ENCODE measurements at regions not wholly inside any gene's neighbourhood (a gene's known extent, or its start where the extent isn't known, plus 50 kb on each side); places are given as distances from the start of the nearest gene placed in this dataset.
"Not testable (repeated sequence)": the region's sequence is repeated elsewhere in the genome, so short reads cannot be mapped to it uniquely, and the experiment has no call there.

DNA sequence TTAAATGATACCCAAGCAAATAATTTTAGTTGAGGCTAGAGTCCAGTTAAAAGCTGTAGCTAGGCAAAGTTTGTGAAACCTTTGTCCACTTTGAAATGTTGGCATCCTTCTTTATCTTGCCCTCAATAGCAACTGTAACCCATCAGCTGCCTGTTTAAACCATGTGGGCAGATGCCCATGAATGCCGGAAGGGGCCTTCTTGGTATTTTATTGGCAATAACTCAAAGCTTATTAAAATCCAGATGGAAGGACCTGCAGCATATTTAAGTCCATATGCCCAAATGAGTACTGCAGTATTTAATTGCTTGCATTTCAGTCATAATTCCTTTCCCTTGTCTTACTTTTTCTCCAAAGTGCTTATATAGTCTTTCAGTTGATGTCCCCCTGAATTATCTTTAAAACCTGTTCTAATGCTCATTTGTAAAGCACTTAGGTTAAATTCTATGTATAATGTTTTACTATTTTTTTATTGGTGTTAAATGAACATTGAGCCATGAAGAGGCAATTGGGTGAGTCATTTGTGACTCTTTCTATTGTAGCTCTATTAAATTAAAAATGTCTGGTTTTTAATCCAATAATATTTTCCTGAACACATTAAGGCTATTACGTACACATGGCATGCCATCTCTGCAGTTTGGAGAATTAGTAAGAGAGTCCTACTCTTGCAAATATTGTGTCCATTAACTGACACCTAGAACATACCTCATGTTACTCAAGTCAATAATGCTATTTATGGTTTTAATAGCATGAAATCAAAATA lies 225.3 kb downstream of the KCNJ2 start:
- H3K36me3 Mint-ChIP-seq, result no peaks in the 10 kb centered on the region
- H3K9me3 Mint-ChIP-seq, result peaks cover 0 to 8% (median 5%) of the 10 kb centered on the region in 3 donors
- H3K27ac Mint-ChIP-seq, result no peak overlapping the region
- H3K4me1 Mint-ChIP-seq, result no peaks in the 10 kb centered on the region
- no peaks in the 10 kb centered on the region for H3K27me3 Mint-ChIP-seq
- no peak overlapping the region for H3K4me3 Mint-ChIP-seq

DNA sequence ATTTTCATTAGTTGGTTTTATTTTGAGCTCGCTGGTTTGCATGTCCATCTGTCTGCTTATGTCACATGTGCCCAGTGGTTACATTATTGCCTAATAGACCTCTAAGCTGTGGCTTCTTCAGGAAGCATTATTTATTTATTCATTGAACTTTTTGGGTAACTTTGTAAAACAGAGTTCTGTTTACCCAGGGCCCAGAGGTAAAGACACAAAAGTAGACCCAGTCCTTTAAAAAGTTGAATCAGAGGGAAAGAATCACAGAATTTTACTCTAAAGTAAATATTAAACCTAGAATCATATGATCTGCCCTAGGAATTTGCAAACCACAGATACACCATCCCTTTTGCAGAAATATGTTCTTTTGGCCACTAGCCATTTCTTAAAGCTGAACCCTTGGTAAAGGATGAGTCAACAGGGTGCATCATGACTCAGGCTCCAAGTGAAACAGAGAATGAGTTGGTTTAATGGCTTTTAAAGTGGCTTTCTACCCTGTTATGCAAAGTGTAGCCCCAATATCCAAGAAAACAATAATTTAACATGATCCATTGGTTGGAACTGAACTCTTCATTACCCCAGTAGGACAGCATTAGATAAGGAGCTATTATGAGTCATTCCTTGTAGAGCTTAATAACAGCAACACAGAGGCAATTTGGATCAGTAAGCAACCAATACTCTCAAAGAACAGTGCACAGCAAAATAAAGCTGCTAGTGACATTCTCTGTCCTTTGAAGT lies 236.3 kb downstream of the KCNJ2 start:
- Mint-ChIP-seq H3K4me1 (no peaks in the 10 kb centered on the region), H3K27me3 (no peaks in the 10 kb centered on the region), H3K36me3 (no peaks in the 10 kb centered on the region), H3K27ac (no peak overlapping the region), H3K9me3 (no peaks in the 10 kb centered on the region), H3K4me3 (no peak overlapping the region)

- H3K9me3 Mint-ChIP-seq, result peaks cover 0 to 3% (median 0%) of the 10 kb centered on the region in 3 donors
- no peak overlapping the region for H3K27ac Mint-ChIP-seq
- no peaks in the 10 kb centered on the region for H3K36me3 Mint-ChIP-seq
- H3K27me3 Mint-ChIP-seq, result no peaks in the 10 kb centered on the region
- H3K4me1 Mint-ChIP-seq, result no peaks in the 10 kb centered on the region
- H3K4me3 Mint-ChIP-seq, result no peak overlapping the region
These were observed 238.2 kb downstream of the KCNJ2 start for GRCh38 chr17:70407506-70407905.

DNA sequence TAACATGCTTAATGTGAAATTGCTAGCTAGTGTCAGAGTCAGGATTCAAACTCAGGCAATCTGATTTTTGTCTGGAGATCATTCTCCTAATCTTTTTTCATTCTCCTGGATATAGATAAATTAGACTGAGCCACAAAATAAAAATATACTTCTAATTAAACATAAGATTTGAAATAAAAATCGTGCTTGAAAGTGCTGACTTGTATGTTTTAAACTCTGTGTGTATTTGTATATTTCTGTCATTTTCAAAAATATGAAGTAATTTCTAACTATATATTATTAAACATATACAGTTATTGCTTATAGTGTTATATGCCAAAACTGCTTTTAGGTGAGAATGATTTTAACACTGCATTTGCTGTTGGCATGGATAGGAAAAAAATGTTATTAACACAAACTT lies 239.4 kb downstream of the KCNJ2 start:
- no peaks in the 10 kb centered on the region for H3K4me1 Mint-ChIP-seq
- H3K9me3 Mint-ChIP-seq, result peaks cover 0 to 6% (median 0%) of the 10 kb centered on the region in 3 donors
- H3K4me3 Mint-ChIP-seq, result no peak overlapping the region
- no peak overlapping the region for H3K27ac Mint-ChIP-seq
- no peaks in the 10 kb centered on the region for H3K36me3 Mint-ChIP-seq
- H3K27me3 Mint-ChIP-seq, result no peaks in the 10 kb centered on the region

DNA sequence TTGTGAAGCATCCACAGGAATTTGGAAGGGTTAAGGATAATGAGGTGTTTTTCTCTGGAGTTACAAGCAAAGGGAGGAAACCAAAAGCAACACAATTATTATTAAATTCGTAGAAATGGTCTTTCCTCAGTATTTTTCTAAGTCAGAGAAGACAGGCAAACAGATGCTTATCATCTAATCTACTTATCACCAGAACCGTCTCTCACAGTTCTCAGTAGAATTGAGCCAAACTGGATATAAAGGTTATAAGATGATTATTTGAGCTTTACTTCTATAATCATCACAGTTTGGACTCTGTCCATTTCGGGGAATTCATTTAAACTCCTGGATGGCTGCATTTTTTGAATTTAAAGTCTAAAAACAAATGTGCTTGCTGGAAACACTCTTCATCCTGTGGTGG lies 245.0 kb downstream of the KCNJ2 start:
- H3K36me3 Mint-ChIP-seq, result no peaks in the 10 kb centered on the region
- no peak overlapping the region for H3K27ac Mint-ChIP-seq
- no peak overlapping the region for H3K4me3 Mint-ChIP-seq
- H3K27me3 Mint-ChIP-seq, result no peaks in the 10 kb centered on the region
- H3K9me3 Mint-ChIP-seq, result peaks cover 0 to 8% (median 0%) of the 10 kb centered on the region in 3 donors
- H3K4me1 Mint-ChIP-seq, result no peaks in the 10 kb centered on the region

GRCh38 chr17:70420861-70421445 lies 251.6 kb downstream of the KCNJ2 start:
- H3K4me3 Mint-ChIP-seq, result no peak overlapping the region
- no peaks in the 10 kb centered on the region for H3K27me3 Mint-ChIP-seq
- H3K36me3 Mint-ChIP-seq, result no peaks in the 10 kb centered on the region
- no peak overlapping the region for H3K27ac Mint-ChIP-seq
- no peaks in the 10 kb centered on the region for H3K4me1 Mint-ChIP-seq
- H3K9me3 Mint-ChIP-seq, result peaks cover 0 to 5% (median 2%) of the 10 kb centered on the region in 3 donors

DNA sequence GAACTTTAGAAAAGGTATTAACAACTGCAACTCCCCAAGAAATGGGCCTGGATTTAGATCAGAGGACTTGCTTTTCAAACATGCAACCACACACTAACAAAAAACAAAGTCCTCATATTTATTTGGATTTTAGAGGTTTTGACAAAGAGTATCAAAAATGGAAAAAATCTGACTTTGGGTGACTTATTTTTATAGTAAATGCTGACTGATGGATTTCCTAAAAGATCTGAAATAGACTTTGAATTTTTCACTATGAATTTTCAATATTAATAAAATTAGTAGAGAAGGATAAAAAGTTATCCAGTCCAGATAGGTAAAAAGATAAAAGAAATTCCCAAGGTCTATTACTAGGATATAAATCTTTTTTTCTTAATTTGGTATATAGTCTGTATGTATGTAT lies 253.5 kb downstream of the KCNJ2 start:
- peaks cover 0 to 8% (median under 1%) of the 10 kb centered on the region in 3 donors for H3K9me3 Mint-ChIP-seq
- H3K4me1 Mint-ChIP-seq, result no peaks in the 10 kb centered on the region
- H3K36me3 Mint-ChIP-seq, result no peaks in the 10 kb centered on the region
- no peak overlapping the region for H3K27ac Mint-ChIP-seq
- no peak overlapping the region for H3K4me3 Mint-ChIP-seq
- H3K27me3 Mint-ChIP-seq, result no peaks in the 10 kb centered on the region

DNA sequence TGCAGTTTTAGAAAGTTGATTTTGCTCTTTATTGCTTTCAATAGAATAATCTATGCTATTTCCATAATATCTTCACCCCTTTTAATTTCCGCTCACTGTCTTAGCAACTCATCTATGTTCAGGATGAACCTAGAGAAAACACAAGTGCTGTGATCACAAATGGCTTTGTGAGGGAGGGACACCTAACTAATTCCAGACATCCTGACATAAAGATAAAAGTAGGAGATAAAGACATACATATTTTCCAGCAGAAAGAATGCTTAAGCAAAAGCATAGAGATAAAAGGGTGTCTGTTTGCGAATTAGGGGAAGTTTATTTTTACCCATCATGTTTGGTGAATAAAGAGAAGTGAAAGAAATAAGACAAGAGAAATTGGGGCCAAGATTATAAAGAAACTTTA lies 254.2 kb downstream of the KCNJ2 start:
- Mint-ChIP-seq H3K9me3 (peaks cover 0 to 9% (median 0%) of the 10 kb centered on the region in 3 donors), H3K27me3 (no peaks in the 10 kb centered on the region), H3K4me3 (no peak overlapping the region), H3K27ac (no peak overlapping the region), H3K36me3 (no peaks in the 10 kb centered on the region), H3K4me1 (no peaks in the 10 kb centered on the region)

DNA sequence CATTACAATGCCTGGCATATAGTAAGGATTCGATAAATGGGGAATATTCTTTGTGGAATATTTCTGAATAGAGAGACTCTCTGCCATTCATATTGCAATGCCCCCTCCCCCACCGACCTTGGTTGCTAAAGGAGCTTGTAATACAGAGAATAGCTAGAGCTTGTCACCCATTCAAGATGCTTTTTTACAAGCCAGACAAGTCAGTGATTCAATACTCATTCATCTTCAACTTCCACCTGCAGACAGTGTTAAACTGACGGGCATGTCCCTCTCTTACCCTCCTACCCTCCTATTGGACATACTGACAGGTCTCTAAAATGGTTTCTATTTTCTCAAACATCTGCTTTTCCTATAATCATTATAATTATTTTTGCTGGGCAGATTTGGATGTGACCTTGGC lies 257.4 kb downstream of the KCNJ2 start:
- H3K36me3 Mint-ChIP-seq, result no peaks in the 10 kb centered on the region
- H3K4me1 Mint-ChIP-seq, result no peaks in the 10 kb centered on the region
- H3K9me3 Mint-ChIP-seq, result peaks cover 1 to 4% (median 3%) of the 10 kb centered on the region in 3 donors
- no peak overlapping the region for H3K4me3 Mint-ChIP-seq
- no peaks in the 10 kb centered on the region for H3K27me3 Mint-ChIP-seq
- H3K27ac Mint-ChIP-seq, result no peak overlapping the region

GRCh38 chr17:70434536-70435490 lies 265.5 kb downstream of the KCNJ2 start:
- peaks cover 0 to 7% (median 0%) of the 10 kb centered on the region in 3 donors for H3K9me3 Mint-ChIP-seq

GRCh38 chr17:70437656-70438055 lies 268.3 kb downstream of the KCNJ2 start:
- Mint-ChIP-seq H3K36me3 (no peaks in the 10 kb centered on the region), H3K4me3 (no peak overlapping the region), H3K27me3 (no peaks in the 10 kb centered on the region), H3K9me3 (peaks cover 0 to 4% (median 2%) of the 10 kb centered on the region in 3 donors), H3K4me1 (no peaks in the 10 kb centered on the region), H3K27ac (no peak overlapping the region)

More at GRCh38 chr17:70434536-70435490, 265.5 kb downstream of the KCNJ2 start:
- H3K36me3 Mint-ChIP-seq, result no peaks in the 10 kb centered on the region
- no peak overlapping the region for H3K27ac Mint-ChIP-seq
- H3K27me3 Mint-ChIP-seq, result no peaks in the 10 kb centered on the region
- no peak overlapping the region for H3K4me3 Mint-ChIP-seq
- no peaks in the 10 kb centered on the region for H3K4me1 Mint-ChIP-seq

DNA sequence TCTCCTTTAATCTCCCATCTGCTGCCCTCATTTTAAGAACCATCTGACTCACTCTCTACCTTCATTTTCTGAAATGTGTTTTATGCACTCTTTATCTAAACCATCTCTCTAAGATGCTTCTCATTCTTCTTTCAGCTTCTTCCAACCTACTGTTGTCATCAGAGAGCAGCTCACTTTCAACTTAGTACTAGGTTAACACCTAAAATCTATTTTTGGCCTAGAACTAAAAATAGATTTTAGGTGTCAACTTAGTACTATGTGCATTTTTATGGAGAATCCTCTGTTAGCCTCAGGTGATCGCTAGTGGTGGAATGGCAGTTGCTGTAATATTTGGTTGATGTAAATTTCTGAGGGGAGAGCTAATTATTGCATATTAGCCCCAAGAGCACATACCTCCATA lies 277.1 kb downstream of the KCNJ2 start:
- Mint-ChIP-seq H3K36me3 (no peaks in the 10 kb centered on the region), H3K27me3 (no peaks in the 10 kb centered on the region), H3K4me1 (no peaks in the 10 kb centered on the region), H3K4me3 (no peak overlapping the region), H3K27ac (no peak overlapping the region), H3K9me3 (peaks cover 4 to 24% (median 4%) of the 10 kb centered on the region in 3 donors)

DNA sequence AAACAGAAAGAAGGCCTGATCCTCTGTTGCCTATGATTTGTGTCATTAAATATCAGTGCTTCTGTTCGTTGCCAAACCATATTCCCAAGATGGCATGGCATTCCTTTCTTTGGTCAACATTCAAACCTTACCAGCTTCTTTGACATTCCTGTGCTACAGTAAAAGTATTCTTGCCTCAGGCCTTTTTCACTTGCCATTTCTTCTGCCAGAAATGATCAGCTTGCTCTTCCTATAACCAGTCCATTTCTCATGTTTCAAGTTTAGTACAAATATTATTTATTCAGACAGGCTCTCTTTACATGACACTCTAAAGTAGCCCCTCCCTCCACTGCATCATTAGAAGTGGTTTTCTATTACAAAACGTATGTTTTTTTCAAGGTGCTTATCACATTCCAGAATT lies 278.3 kb downstream of the KCNJ2 start:
- Mint-ChIP-seq H3K27ac (no peak overlapping the region), H3K9me3 (peaks cover 4 to 26% (median 7%) of the 10 kb centered on the region in 3 donors), H3K4me1 (no peaks in the 10 kb centered on the region), H3K36me3 (no peaks in the 10 kb centered on the region), H3K27me3 (no peaks in the 10 kb centered on the region), H3K4me3 (no peak overlapping the region)

- not testable (repeated sequence) for H3K4me3 Mint-ChIP-seq, H3K27ac Mint-ChIP-seq, H3K27me3 Mint-ChIP-seq, H3K36me3 Mint-ChIP-seq, H3K4me1 Mint-ChIP-seq
- H3K9me3 Mint-ChIP-seq, result peaks cover 1 to 10% (median 3%) of the 10 kb centered on the region in 3 donors
These were observed 283.7 kb downstream of the KCNJ2 start for GRCh38 chr17:70453075-70453474.

GRCh38 chr17:70454377-70454776 lies 285.0 kb downstream of the KCNJ2 start:
- Mint-ChIP-seq H3K27ac (no peak overlapping the region), H3K36me3 (no peaks in the 10 kb centered on the region), H3K4me1 (no peaks in the 10 kb centered on the region), H3K4me3 (no peak overlapping the region), H3K9me3 (peaks cover 1 to 10% (median 3%) of the 10 kb centered on the region in 3 donors), H3K27me3 (no peaks in the 10 kb centered on the region)

Data from IgD-negative memory B cell (primary cell).